SU-DHL-6 (cell line): ENCODE measurements at regions not wholly inside any gene's neighbourhood (a gene's known extent, or its start where the extent isn't known, plus 50 kb on each side); places are given as distances from the start of the nearest gene placed in this dataset.

Experiments
- CTCF ChIP-seq: fragments of 200-600 bp; sonication (generic); IDR thresholded peaks from one replicate; pipeline ENCODE4 v1.5.1; 2017; ENCODE audit warnings: antibody characterized with exemption, mild to moderate bottlenecking, low read length, moderate library complexity; ENCODE audit not compliant: insufficient read depth, poor library complexity, severe bottlenecking
- EZH2phosphoT487 ChIP-seq: fragments of 200-600 bp; sonication (generic), shearing (Covaris generic); conservative IDR thresholded peaks from 2 replicates; pipeline ENCODE4 v1.6.1; 2018; ENCODE audit warnings: mild to moderate bottlenecking, antibody characterized with exemption, low read length, moderate library complexity, mixed read lengths

GRCh38 chr9:110109333-110110092, 98.4 kb downstream of the C9orf152 start:
- TF ChIP-seq CTCF (no peak), EZH2phosphoT487 (no peak)
